ENCODE measurements at regions not wholly inside any gene's neighbourhood (a gene's known extent, or its start where the extent isn't known, plus 50 kb on each side); places are given as distances from the start of the nearest gene placed in this dataset.

- no peak for DNase-seq
- H3K4me1 ChIP-seq, result no peaks in the 10 kb centered on the region
- H3K36me3 ChIP-seq, result no peaks in the 10 kb centered on the region
- no peak overlapping the region for H3K4me3 ChIP-seq
- H3K27ac ChIP-seq, result no peak overlapping the region
- intact Hi-C loops (cut with DNase I; ENCODE audit: low total_unique reads), result no loop called here
- no peaks in the 10 kb centered on the region for H3K27me3 ChIP-seq
- H3K9me3 ChIP-seq, result peaks cover 0 to 11% of the 10 kb centered on the region in 2 donors
- TF ChIP-seq CTCF (IDR thresholded peaks at IDR 0.05), result no peak
- no peak for TF ChIP-seq POLR2A (IDR thresholded peaks at IDR 0.05)
Observed at GRCh38 chr6:148674306-148674705, 72.5 kb upstream of the UST start.

- Histone ChIP-seq H3K9me3 (no peaks in the 10 kb centered on the region), H3K27ac (no peak overlapping the region), H3K27me3 (no peaks in the 10 kb centered on the region), H3K4me3 (no peak overlapping the region), H3K4me1 (no peaks in the 10 kb centered on the region), H3K36me3 (no peaks in the 10 kb centered on the region)
- intact Hi-C loops (cut with DNase I; ENCODE audit: low total_unique reads), result no loop called here
- no peak for DNase-seq
- TF ChIP-seq POLR2A (IDR thresholded peaks at IDR 0.05) (no peak), CTCF (IDR thresholded peaks at IDR 0.05) (no peak)
Observed at GRCh38 chr6:148677594-148678476, 69.0 kb upstream of the UST start.

GRCh38 chr6:148678682-148679081, 68.1 kb upstream of the UST start:
- H3K27me3 ChIP-seq, result no peaks in the 10 kb centered on the region
- TF ChIP-seq CTCF (IDR thresholded peaks at IDR 0.05) (no peak), POLR2A (IDR thresholded peaks at IDR 0.05) (no peak)
- H3K9me3 ChIP-seq, result no peaks in the 10 kb centered on the region
- intact Hi-C loops (cut with DNase I; ENCODE audit: low total_unique reads), result no loop called here
- no peak overlapping the region for H3K27ac ChIP-seq
- no peak for DNase-seq
- H3K36me3 ChIP-seq, result no peaks in the 10 kb centered on the region
- no peaks in the 10 kb centered on the region for H3K4me1 ChIP-seq
- H3K4me3 ChIP-seq, result no peak overlapping the region

GRCh38 chr6:148681666-148682065, 65.2 kb upstream of the UST start:
- Histone ChIP-seq H3K27me3 (no peaks in the 10 kb centered on the region), H3K27ac (no peak overlapping the region), H3K36me3 (no peaks in the 10 kb centered on the region), H3K9me3 (no peaks in the 10 kb centered on the region), H3K4me1 (no peaks in the 10 kb centered on the region), H3K4me3 (no peak overlapping the region)
- no peak for DNase-seq
- TF ChIP-seq POLR2A (IDR thresholded peaks at IDR 0.05) (no peak), CTCF (IDR thresholded peaks at IDR 0.05) (no peak)
- intact Hi-C loops (cut with DNase I; ENCODE audit: low total_unique reads), result no loop called here

GRCh38 chr6:148682252-148682651, 64.6 kb upstream of the UST start:
- Histone ChIP-seq H3K4me3 (no peak overlapping the region), H3K9me3 (no peaks in the 10 kb centered on the region), H3K27me3 (no peaks in the 10 kb centered on the region), H3K27ac (no peak overlapping the region), H3K4me1 (no peaks in the 10 kb centered on the region), H3K36me3 (no peaks in the 10 kb centered on the region)
- DNase-seq, result no peak
- intact Hi-C loops (cut with DNase I; ENCODE audit: low total_unique reads), result no loop called here
- TF ChIP-seq CTCF (IDR thresholded peaks at IDR 0.05) (no peak), POLR2A (IDR thresholded peaks at IDR 0.05) (no peak)

Measured in uterus (tissue), 3 donors.